Neutrophil (primary cell): ENCODE measurements at regions not wholly inside any gene's neighbourhood (a gene's known extent, or its start where the extent isn't known, plus 50 kb on each side); places are given as distances from the start of the nearest gene placed in this dataset.

Source experiments
- H3K27ac ChIP-seq: fragments of 200-600 bp; sonication (generic); 2 replicates; pipeline ENCODE4 v1.5.1; 2016; ENCODE audit warnings: mild to moderate bottlenecking, moderate library complexity
- H3K27me3 ChIP-seq: fragments of 200-600 bp; sonication (generic); 2 replicates; pipeline ENCODE4 v1.6.0; 2016; ENCODE audit warnings: mild to moderate bottlenecking
- H3K36me3 ChIP-seq: fragments of 200-600 bp; sonication (generic); 2 replicates; pipeline ENCODE4 v1.5.1; 2017
- H3K4me1 ChIP-seq, 2 experiments: fragments of 200-600 bp in 1 of 2; sonication (generic) in 1 of 2; 1 replicate in 1 of 2; 2 replicates in 1 of 2; pipeline versions ENCODE4 v1.5.1 to v1.6.1; 2013 to 2016; ENCODE audit warnings: low read depth in 1 of 2, low read length in 1 of 2, mild to moderate bottlenecking in 1 of 2, moderate library complexity in 1 of 2; ENCODE audit not compliant: control insufficient read depth in 1 of 2, insufficient read depth in 1 of 2
- H3K4me3 ChIP-seq, 2 experiments: fragments of 200-600 bp in 1 of 2; sonication (generic) in 1 of 2; 1 replicate in 1 of 2; 2 replicates in 1 of 2; pipeline ENCODE4 v1.5.1; 2013 to 2016; ENCODE audit warnings: low read depth in 1 of 2, low read length in 1 of 2, mild to moderate bottlenecking in 1 of 2, moderate library complexity in 1 of 2
- H3K9me3 ChIP-seq: fragments of 200-600 bp; sonication (generic); 2 replicates; pipeline ENCODE4 v1.5.1; 2016
- TF ChIP-seq, protein P1 (sequence below): fragments of 200-600 bp; sonication (generic); IDR thresholded peaks from 2 replicates; pipeline ENCODE4 v1.5.1; 2016; ENCODE audit warnings: antibody characterized with exemption

DNA sequence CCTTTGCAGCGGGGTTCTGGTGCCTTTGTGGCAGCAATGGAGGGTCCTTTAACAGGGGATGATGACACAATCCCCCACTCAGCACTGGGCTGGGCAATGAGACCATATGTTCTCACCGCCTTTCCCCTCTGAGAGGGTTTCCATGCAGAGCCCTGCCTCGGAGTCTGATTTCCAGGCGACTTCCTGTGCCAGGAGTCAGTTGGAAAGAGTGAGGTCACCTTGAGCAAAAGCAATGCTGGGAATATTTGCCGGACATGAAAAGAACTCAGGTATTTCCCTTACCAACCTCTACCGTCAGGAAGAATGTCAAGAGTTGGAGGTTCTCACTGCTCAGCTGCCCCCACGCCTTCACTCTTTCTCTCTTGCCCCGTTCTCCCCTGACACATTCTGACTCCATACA, 284.2 kb upstream of the IRX1 start:
- no peaks in the 10 kb centered on the region for H3K27me3 ChIP-seq
- no peak overlapping the region for H3K27ac ChIP-seq
- no peaks in the 10 kb centered on the region for H3K9me3 ChIP-seq
- no peak overlapping the region for H3K4me3 ChIP-seq
- H3K36me3 ChIP-seq, result no peaks in the 10 kb centered on the region
- H3K4me1 ChIP-seq, result no peaks in the 10 kb centered on the region
- TF ChIP-seq, protein P1, sequence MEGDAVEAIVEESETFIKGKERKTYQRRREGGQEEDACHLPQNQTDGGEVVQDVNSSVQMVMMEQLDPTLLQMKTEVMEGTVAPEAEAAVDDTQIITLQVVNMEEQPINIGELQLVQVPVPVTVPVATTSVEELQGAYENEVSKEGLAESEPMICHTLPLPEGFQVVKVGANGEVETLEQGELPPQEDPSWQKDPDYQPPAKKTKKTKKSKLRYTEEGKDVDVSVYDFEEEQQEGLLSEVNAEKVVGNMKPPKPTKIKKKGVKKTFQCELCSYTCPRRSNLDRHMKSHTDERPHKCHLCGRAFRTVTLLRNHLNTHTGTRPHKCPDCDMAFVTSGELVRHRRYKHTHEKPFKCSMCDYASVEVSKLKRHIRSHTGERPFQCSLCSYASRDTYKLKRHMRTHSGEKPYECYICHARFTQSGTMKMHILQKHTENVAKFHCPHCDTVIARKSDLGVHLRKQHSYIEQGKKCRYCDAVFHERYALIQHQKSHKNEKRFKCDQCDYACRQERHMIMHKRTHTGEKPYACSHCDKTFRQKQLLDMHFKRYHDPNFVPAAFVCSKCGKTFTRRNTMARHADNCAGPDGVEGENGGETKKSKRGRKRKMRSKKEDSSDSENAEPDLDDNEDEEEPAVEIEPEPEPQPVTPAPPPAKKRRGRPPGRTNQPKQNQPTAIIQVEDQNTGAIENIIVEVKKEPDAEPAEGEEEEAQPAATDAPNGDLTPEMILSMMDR, result no peak

DNA sequence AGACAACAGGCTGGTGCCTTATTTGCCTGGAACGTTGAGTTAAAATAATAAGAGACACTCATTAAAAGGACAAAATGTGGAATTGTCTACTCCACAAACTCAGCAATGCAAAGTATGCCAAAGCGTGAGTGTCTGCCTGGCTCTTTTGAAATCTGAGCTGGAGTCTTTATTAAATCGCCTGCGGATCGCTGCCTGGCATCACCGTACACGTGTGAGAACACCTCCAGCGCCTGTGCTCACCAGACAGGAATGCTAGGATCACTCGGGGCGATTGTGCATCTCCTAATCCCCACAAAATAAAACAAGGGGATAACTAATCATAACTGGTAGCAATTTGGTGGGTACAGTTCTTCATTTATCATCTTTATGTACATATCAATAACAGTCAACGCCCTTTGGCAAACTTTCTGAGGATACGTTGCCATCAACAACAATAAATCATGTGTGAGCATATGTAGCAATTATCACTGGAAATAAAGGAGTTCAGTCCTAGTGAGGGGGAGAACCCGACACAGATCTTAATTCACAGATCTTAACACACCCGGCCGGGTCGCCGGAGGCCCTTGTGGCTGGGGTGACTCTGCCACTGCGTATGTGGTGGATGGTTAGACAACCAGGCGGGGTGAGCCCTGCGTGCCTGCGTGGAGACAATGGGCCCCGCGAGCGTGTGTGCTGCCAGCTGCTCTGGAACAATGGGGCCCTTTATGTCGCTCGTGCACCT, 284.9 kb upstream of the IRX1 start:
- H3K4me3 ChIP-seq, result no peak overlapping the region
- TF ChIP-seq, protein P1, result no peak
- no peaks in the 10 kb centered on the region for H3K4me1 ChIP-seq
- H3K27me3 ChIP-seq, result no peaks in the 10 kb centered on the region
- no peaks in the 10 kb centered on the region for H3K9me3 ChIP-seq
- H3K36me3 ChIP-seq, result no peaks in the 10 kb centered on the region
- H3K27ac ChIP-seq, result no peak overlapping the region

DNA sequence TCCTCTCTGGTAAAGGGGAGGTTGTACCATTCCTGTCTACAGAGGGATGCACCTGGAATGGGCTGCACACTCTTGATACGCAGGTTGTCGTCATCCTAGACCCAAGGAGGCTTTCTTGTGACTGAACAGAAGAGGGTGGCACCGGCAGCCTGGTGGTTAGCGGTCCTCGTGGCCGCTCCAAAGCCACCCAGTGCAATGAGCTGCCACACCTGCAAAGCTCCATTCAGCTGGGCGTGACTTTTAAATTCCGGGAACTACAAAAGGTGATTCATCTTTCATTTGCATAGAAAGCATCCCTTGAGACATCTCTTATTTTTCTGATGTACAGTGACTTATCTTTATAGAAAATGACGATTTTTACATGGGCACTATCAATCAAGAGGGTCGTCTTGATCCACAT, 286.1 kb upstream of the IRX1 start:
- TF ChIP-seq, protein P1, result no peak
- Histone ChIP-seq H3K36me3 (no peaks in the 10 kb centered on the region), H3K27ac (no peak overlapping the region)

DNA sequence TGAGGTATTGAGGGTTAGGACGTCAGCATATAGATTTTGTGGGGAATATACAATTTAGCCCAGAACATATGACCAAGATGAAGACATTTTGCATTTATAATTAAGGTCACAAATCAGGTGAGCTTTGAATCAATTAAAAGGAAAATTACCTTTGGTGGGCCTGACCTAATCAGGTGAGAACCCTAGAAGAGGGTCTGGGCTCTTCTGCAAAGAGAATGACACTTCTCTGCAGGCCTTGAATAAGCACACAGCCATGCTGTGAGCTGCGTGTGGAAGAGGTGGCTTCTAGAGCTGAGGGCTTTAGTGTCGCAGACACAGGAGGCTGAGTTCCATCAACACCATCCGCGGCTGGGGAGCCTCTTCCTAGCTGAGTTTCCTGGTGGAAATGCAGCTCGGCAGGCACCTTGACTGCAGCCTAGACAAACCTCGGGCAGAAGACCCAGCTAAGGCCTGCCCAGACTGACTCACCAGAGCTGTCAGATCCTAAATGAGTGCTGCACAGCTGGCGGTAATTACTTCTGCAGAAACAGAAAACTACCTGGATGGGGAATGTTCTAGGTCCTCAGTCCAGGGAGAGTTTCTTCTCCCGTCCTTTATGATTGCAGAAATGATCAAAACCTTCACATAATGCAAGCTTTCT, 287.5 kb upstream of the IRX1 start:
- Histone ChIP-seq H3K4me3 (no peak overlapping the region), H3K27ac (no peak overlapping the region), H3K9me3 (no peaks in the 10 kb centered on the region), H3K4me1 (no peaks in the 10 kb centered on the region), H3K27me3 (no peaks in the 10 kb centered on the region), H3K36me3 (no peaks in the 10 kb centered on the region)
- TF ChIP-seq, protein P1, result no peak

More for the DNA sequence above, 286.1 kb upstream of the IRX1 start:
- no peaks in the 10 kb centered on the region for H3K4me1 ChIP-seq
- H3K4me3 ChIP-seq, result no peak overlapping the region
- no peaks in the 10 kb centered on the region for H3K27me3 ChIP-seq
- no peaks in the 10 kb centered on the region for H3K9me3 ChIP-seq

DNA sequence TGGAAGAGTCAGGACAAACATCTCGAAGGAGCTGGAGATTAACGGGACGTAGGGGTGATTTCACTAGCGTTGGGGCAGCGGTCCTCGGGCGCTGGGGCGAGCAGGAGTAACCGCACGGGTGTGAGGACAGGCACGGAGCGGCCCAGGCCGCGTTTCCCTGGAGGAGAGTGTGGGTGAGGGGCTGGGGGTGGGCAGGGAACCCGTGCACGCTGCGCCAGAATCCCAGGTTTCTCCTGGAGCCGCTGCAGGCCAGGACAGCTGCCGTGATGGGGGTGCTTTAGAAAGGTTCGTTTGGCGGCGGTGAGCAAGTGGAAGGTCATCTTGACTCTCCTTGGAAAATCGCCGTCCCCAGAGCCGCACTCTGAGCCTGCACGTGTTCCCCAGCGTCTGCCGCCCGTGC, 290.2 kb upstream of the IRX1 start:
- no peak overlapping the region for H3K27ac ChIP-seq
- H3K4me1 ChIP-seq, result no peaks in the 10 kb centered on the region
- H3K9me3 ChIP-seq, result no peaks in the 10 kb centered on the region
- H3K4me3 ChIP-seq, result no peak overlapping the region
- no peaks in the 10 kb centered on the region for H3K27me3 ChIP-seq
- TF ChIP-seq, protein P1, result no peak
- H3K36me3 ChIP-seq, result no peaks in the 10 kb centered on the region
